Osteocyte (in vitro differentiated cells): ENCODE measurements at regions not wholly inside any gene's neighbourhood (a gene's known extent, or its start where the extent isn't known, plus 50 kb on each side); places are given as distances from the start of the nearest gene placed in this dataset. TPM values are rescaled to one million over a fixed set of nuclear protein-coding genes. Genes with fewer than 3 reads are reported as not detected.

Experiments
- microRNA-seq: library from miRNA; unstranded; fragments of <30 nt; microRNA quantifications from one replicate; pipeline ENCODE4 v1.1.0, GENCODE V29; 2020; ENCODE audit not compliant: unreplicated experiment

Small RNA genes in the stretch of these regions (microRNA-seq; reads per million reads assigned to microRNA genes)
- not detected for gene MIR1302-10
- not detected for gene MIR6859-3
